WERI-Rb-1 (cell line): ENCODE measurements at regions not wholly inside any gene's neighbourhood (a gene's known extent, or its start where the extent isn't known, plus 50 kb on each side); places are given as distances from the start of the nearest gene placed in this dataset.
"Not testable (repeated sequence)": the region's sequence is repeated elsewhere in the genome, so short reads cannot be mapped to it uniquely, and the experiment has no call there.

Experiments used
- DNase-seq: peaks from one replicate; pipeline ENCODE4 v3.0.0-alpha.2; 2020
- H3K27ac ChIP-seq: fragments of 250-450 bp; sonication (Bioruptor Pico); 2 replicates; pipeline ENCODE4 v1.5.1; 2020; ENCODE audit warnings: mild to moderate bottlenecking, moderate library complexity
- H3K27me3 ChIP-seq: fragments of 250-450 bp; sonication (Bioruptor Pico); 2 replicates; pipeline ENCODE4 v1.5.1; 2021; ENCODE audit warnings: mild to moderate bottlenecking, low read depth, moderate library complexity; ENCODE audit not compliant: insufficient read depth, severe bottlenecking
- H3K36me3 ChIP-seq: fragments of 250-450 bp; sonication (Bioruptor Pico); 2 replicates; pipeline ENCODE4 v1.5.1; 2020; ENCODE audit warnings: mild to moderate bottlenecking, moderate library complexity
- H3K4me3 ChIP-seq: 2 replicates; pipeline ENCODE4 v1.5.1; 2011; ENCODE audit warnings: low read depth, mild to moderate bottlenecking, control low read depth, low read length
- H3K9me3 ChIP-seq: fragments of 250-450 bp; sonication (Bioruptor Pico); 2 replicates; pipeline ENCODE4 v1.5.1; 2021; ENCODE audit warnings: mild to moderate bottlenecking, moderate library complexity; ENCODE audit not compliant: severe bottlenecking
- TF ChIP-seq, protein P1 (sequence below): IDR thresholded peaks from 2 replicates; pipeline ENCODE4 v1.5.1; 2011; ENCODE audit warnings: low read depth, mild to moderate bottlenecking, control low read depth, inconsistent platforms, low read length

DNA sequence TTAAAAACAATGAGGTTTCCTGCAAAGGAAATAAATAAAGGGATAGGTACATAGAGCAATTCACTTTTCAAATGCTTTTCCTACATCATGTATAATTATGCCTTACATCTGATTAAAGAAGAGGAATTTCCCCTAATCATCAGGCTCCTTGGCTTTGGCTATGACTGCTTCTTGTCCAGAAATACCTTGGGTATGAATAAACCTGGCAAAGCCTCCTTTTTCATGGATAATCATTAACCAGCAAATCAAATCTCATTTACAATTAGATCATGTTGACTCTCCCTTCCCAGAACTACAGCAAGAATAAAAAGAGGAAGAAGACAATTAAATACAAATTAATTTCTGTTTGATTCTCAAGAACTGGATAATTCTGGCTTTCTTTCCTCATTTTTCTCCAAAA lies 58.0 kb upstream of the CD2AP start:
- Histone ChIP-seq H3K9me3 (no peaks in the 10 kb centered on the region), H3K4me3 (no peak overlapping the region), H3K27ac (no peak overlapping the region), H3K36me3 (no peaks in the 10 kb centered on the region), H3K27me3 (no peaks in the 10 kb centered on the region)
- TF ChIP-seq, protein P1, sequence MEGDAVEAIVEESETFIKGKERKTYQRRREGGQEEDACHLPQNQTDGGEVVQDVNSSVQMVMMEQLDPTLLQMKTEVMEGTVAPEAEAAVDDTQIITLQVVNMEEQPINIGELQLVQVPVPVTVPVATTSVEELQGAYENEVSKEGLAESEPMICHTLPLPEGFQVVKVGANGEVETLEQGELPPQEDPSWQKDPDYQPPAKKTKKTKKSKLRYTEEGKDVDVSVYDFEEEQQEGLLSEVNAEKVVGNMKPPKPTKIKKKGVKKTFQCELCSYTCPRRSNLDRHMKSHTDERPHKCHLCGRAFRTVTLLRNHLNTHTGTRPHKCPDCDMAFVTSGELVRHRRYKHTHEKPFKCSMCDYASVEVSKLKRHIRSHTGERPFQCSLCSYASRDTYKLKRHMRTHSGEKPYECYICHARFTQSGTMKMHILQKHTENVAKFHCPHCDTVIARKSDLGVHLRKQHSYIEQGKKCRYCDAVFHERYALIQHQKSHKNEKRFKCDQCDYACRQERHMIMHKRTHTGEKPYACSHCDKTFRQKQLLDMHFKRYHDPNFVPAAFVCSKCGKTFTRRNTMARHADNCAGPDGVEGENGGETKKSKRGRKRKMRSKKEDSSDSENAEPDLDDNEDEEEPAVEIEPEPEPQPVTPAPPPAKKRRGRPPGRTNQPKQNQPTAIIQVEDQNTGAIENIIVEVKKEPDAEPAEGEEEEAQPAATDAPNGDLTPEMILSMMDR = no peak
- no peak for DNase-seq

DNA sequence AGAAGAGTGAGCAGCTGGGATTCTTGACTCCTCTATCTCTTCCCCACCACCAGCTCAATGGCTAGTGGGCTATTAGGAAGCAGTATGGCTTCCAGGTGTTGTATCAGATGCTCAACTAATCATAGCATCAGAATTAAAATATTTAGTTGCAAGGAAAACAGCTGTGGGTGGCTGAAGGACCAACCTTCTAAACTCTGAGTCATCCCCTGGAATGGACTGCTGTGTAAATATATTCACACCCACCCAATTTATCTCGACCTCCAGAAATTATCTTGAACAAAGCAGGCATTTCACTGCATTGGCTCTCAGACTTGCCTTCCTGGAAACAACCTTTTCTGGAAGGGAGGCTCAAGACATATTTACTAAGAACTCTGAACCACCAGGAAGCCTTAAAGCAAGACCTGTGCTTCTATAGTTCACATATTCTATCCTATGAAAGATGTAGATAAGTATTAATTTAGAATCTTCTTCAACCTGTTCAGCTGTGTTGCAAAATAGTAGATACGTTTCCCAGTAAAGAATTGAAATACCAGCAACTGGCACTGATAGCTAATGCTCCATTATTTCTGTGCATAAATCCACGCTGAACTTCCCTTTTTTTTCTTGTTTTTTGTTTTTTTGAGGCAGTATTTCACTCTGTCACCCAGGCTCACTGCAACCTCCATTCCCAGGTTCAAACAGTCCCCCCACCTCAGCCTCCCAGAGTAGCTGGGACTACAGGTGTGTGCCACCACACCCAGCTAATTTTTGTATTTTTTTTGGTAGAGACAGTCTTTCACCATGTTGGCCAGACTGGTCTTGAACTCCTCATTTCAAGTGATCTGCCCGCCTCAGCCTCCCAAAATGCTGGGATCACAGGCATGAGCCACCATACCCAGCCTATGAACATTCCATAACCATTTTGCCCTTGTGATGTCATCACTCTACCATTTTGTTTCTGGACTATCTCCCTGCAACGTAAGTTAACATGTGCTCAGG lies 56.9 kb upstream of the CD2AP start:
- no peaks in the 10 kb centered on the region for H3K36me3 ChIP-seq
- H3K9me3 ChIP-seq = no peaks in the 10 kb centered on the region
- no peaks in the 10 kb centered on the region for H3K27me3 ChIP-seq
- TF ChIP-seq, protein P1 = no peak
- H3K27ac ChIP-seq = no peak overlapping the region
- no peak for DNase-seq
- no peak overlapping the region for H3K4me3 ChIP-seq

DNA sequence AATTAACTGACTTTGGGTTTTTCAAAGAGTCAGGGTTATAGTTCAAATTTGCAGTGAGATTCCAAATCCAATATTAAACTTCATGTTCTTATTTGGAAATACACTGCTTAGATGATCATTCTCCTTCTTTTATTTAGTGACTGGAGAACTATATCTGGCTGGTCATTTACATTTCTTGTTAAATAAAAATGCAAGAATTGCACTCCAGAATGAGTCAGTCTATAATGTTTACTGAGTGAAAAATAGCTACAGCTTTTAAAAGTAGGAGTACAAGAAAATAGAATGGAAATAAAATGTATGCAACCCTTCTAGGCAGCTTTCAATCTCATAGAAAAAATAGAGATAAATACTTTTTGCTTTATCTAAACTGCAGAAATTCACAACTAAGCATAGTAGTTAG lies 54.5 kb upstream of the CD2AP start:
- no peaks in the 10 kb centered on the region for H3K27me3 ChIP-seq
- H3K36me3 ChIP-seq = no peaks in the 10 kb centered on the region
- peaks cover 4% of the 10 kb centered on the region for H3K9me3 ChIP-seq
- H3K27ac ChIP-seq = no peak overlapping the region
- TF ChIP-seq, protein P1 = no peak
- no peak for DNase-seq
- no peak overlapping the region for H3K4me3 ChIP-seq

DNA sequence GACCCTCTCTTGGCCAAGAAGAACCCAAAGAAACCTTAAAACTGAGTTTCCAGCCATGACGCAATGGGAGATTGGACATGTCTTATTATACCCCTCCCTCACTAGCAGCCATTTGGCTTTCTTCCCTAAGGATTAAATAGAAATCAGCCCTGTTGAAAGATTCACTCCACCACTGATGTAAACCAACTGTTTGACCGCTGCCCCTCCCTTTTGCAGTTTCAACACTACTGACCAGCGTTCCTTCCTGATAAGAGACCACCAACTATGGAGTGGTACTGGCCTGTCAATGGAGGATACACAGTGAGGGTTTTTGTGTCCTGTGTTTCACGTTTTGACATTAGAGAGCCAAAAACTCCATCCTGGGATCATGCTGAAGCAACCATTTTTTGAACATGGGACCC lies 53.2 kb upstream of the CD2AP start:
- TF ChIP-seq, protein P1 = no peak
- Histone ChIP-seq H3K27ac (no peak overlapping the region), H3K27me3 (no peaks in the 10 kb centered on the region), H3K36me3 (no peaks in the 10 kb centered on the region), H3K4me3 (no peak overlapping the region), H3K9me3 (peaks cover 7% of the 10 kb centered on the region)
- DNase-seq = no peak

DNA sequence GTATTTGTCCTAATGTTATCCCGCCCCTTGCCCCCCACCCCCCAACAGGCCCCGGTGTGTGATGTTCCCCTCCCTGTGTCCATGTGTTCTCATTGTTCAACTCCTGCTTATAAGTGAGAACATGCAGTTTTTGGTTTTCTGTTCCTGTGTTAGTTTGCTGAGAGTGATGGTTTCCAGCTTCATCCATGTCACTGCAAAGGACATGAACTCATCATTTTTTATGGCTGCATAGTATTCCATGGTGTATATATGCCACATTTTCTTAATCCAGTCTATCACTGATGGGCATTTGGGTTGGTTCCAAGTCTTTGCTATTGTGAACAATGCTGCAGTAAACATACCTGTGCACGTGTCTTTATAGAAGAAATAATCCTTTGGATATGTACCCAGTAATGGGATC lies 51.9 kb upstream of the CD2AP start:
- DNase-seq, H3K36me3 ChIP-seq, H3K9me3 ChIP-seq, H3K27me3 ChIP-seq, H3K4me3 ChIP-seq, H3K27ac ChIP-seq: not testable (repeated sequence)

DNA sequence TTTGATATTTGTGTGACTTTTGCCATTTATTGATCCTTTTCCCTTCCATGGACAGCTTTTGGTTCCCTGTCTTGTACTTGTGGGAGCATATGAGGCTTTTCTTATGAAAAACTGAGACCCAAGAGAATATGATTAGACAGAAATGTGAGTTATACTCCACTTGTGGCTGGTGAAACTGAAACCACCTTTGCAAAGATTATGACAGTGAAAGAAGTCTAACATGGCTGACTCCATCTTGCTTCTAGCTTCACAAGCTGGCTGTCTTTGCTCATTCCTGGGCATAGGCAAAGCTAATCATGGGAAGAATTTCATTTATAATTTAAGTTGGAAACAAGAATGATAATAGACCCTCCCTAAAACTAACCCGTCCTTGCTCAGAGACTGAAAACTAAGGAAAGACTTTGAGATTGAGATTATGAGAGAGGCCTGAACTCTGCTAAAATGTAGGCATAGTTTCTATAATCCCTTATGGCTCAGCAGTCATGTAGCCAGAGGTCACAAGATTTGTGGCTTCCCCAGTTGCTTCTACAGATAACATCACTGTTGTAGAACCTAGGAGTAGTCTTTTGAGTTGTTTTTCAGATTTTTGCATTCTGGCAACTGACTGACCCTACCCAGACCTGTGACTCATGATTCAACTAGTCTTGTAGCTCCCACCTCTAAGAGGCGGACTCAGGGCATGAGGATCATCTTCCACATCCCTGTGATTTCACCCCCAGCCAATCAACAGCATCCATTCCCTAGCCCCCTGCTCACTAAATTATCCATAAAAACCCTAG lies 50.9 kb upstream of the CD2AP start:
- Histone ChIP-seq H3K36me3 (no peaks in the 10 kb centered on the region), H3K27ac (no peak overlapping the region), H3K9me3 (peaks cover 7% of the 10 kb centered on the region), H3K4me3 (no peak overlapping the region), H3K27me3 (no peaks in the 10 kb centered on the region)
- no peak for DNase-seq
- TF ChIP-seq, protein P1 = no peak
